ENCODE measurements at regions not wholly inside any gene's neighbourhood (a gene's known extent, or its start where the extent isn't known, plus 50 kb on each side); places are given as distances from the start of the nearest gene placed in this dataset.
A peak's percentile ranks its signal among the peaks of the same experiment; 100 is the strongest.

DNA sequence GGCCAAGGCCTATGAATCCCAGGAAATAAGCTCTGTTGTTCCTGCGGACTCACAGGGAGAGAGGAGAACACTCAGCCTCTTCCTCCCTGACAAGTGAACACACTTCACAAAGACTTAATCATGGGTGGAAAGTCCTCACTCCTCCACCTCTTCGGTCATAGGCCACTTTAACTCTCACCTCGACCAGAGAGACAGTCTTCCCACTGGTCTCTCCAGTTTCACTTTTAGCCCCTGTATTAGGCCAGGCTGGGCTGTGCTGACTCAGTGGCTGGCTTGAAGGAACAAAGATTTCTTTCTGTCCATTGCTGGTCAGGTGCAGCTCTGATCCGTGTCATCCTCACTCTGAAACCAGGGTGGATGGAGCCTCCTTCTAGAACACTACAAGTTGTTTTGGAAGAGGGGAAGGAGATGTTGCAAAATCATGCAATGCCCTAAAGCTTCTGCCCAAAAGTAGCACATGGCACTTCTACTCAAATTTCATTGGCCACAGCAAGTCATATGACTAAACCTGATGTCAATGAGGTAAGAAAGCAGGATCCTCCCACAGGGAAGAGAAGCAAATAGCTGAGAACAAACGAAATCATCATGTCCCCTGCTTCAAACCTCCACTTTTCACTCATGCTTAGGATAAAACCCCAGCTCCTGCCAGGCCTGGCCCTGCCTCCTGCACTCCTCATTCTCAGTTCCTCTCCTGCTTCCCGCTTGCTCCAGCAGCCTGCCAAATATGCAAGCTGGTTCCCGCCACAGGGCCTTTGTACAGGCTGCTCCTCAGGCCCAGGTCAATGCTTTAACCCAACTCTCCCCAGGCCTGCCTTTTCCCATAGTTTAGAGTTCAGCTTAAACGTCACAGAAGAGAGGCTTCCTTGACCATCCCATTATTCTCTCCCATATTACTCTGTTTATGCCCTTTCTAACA, 150.5 kb upstream of the RUNX3 start:
- DNase-seq (ENCODE audit: low spot score) = peak; percentile 53

DNA sequence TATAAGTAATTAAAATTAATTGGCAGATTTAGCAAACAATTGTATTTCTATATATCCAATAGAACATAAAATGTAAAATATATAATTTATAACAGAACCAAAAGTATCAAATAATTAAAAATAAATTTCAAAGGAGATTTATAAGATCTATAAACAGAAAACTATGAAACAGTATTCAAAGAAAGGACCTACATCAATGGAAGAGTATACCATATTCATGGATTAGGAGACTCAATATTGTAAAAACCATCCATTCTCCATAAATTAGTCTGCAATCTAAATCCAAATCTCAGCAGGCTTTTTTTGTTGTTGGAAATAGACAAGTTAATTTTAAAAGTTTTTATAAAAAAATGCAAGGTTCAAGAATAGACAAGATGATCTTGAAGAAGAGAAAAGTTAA, 149.0 kb upstream of the RUNX3 start:
- no peak for DNase-seq (ENCODE audit: low spot score)

DNA sequence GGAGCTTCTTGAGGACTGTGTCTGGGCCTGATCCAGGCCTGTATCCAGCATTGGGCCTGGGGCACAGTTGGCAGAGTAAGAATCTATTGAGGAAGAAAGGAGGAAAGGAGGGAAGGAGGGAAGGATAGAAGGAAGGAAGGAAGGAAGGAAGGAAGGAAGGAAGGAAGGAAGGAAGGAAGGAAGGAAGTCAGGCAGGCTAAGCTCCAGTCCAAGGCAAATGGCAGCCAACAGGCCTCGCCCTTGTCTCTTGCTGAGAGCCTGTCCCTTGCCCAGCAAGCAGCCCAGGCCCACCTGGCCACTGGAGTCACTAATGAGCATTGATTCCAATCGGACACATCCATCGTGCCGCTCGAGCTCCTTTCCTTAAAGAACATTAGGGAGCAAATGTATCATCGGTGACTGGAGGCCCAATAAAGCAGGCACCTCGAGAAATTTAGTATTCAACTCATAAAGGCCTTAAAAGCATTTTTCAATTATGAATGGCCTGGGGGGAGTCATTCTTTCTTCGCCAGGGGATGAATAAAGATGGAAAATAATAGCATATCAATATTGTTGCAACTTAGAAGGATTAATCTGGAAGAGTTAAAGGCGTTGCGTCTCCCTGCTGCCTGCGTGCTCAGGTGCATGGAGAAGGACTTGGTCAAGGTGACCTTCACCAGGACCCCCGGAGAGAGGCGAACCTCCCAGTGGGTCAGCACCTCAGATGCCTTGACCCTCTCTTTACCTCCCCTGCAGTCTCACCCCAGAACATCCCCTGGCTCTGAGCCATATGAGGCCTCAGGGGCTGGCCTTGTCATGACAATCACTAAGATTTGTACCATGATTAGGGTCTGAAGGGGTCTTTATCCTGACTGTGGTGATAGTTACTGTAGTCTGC, 144.5 kb upstream of the RUNX3 start:
- DNase-seq (ENCODE audit: low spot score) = no peak

DNA sequence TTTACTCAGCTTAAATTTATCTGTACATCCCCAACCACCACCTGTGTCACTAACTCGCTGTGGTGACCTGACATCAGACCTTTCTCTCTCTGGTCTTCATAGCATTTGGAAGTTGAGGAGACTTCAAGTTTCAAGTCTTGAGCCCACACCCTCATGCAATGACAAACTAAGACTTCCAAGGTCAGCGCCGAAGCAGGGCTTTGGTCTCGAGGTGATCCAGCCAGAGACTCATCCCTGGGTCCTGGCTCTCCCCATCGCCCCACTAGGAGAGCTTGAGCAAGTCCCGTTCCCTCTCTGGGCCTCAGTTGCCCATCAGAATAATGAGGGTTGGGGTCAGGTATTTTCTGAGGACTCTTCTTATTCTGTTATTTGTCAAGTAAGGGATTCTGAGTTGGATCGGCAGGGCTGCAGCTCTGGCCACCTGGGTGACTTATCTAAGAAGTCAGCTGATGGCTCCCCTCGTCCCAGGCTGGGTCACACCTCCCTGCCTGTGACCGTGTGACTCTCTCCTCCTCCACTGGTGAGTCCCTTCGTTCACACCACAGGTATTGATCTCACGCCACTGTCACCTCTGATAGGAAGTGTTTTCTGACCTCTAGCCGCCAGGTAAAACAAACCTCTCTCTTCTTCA, 143.7 kb upstream of the RUNX3 start:
- no peak for DNase-seq (ENCODE audit: low spot score)

DNA sequence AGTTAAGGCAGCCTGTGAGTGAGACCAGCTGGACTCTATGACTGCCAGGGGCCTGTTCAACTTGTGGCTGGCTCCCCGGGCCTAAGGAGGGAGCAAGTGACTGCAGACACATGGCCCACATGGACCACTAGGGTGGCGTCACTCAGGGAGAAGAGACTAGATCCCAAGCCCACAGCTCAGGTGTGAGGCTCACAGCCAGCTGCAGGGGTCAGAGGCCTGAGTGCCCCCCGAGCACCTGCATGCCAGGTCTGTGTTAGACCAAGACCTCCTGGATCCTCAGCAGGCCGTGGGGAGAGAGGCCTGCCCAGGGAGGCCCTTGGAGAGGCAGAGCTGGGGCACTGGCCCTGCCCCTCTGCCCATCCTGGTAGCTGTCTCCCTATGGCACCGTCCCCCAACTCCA, 142.4 kb upstream of the RUNX3 start:
- no peak for DNase-seq (ENCODE audit: low spot score)

DNA sequence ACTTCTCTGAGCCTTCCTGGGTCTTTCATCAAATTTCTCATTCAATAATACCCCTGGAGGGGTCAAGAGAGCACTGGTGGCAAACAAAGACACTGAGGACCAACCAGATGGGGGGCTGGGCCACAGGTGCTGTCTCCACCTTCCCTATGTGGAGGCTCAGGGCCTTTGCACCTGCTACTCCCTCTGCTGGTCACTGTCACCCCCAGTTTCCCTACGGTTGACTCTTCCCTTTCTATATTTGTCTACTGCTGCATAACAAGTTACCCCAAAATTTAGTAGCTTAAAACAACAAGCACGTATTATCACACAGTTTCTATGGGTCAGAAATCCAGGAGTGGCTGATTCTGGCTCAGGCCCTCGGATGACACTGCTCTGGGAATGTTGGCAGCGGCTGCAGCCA, 138.8 kb upstream of the RUNX3 start:
- peak; percentile 30 for DNase-seq (ENCODE audit: low spot score)

DNA sequence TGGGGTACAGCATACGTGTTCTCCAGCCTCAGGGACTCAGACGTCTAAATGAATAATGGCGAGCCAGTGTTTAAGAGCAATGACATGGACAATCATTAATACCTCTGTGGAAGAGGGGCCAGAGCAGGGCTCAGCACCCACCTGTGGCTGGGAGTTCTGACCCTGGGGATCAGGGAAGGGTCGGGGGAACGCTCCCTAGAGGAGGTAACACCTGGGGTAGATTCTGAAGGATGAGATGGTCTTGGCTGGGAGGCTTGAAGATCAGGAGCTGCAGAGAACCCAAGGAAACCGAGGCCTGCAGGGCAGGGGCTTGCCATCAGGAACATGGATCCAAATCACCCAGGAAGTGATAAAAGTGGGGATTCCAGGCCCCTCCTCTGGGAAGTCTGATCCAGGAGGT, 138.2 kb upstream of the RUNX3 start:
- DNase-seq (ENCODE audit: low spot score) = no peak

DNA sequence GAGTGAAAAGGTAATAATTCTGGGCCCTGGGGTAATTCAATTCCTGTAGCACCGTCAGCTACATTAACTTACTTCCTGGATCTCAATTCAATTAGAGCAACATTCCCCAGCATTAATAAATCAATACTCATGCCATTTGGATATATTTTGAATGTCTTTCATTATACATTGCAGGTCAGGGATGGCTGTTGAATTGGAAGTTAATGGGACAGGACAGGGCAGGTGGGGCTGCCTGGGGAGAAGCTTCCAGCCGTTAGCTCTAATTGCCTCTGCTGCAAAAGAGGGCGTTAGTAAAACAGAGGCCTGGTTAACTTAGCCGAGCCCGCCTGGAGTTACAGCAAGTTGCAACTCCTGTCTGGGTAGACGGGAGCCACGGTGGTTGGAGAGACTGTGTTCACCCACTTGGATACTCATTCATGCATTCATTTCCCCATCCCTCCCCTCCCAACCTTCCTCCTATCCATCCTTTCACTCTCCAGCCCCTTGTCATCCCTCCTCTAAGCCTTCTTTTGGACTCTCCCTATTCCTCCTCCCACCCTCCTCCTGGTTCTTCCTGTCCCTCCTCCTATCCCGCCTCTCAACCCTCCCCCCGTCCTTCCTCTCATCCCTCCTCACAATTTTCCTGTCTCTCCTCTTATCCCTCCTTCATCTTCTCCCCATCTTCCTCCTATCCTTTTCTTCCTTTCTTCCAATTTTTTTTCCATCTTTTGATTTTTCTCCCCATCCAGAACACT, 137.6 kb upstream of the RUNX3 start:
- no peak for DNase-seq (ENCODE audit: low spot score)

DNA sequence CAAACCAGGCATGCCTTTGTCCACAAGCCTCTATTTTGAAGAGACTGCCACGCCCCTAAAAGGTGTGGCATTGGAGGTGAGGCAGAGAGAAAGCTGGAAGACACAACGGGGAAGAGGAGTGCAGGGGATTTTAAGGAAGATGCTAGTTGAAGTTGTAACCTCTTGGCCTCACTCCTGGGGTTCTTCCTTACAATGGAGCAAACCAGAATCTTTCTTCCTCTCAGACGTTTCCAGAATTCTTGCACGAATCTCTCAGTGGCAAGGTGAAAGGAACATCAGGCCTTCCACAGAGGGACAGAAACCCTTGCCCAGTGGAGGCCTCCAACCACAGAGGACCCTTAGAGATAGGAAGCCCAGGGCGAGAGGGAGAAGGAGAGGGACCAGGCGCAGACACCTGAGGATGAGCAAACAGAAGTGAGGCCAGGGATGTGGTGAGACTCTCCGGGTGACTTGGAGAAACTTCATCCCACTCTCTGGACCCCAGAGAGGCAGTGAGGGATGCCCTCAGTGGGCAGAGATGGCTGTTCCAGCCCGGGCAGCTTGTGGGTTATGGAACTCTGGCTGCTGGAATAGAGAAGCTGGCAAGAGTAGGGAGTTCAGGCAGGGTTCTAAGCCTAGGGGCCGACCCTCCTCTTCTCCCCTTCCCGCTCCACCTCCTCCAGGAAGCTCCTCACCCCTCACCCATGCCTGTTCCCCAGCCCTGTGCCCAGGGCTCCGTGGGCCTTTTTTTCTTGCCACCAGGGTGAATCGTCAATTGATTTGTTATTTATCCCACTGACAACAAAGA, 136.8 kb upstream of the RUNX3 start:
- no peak for DNase-seq (ENCODE audit: low spot score)

DNA sequence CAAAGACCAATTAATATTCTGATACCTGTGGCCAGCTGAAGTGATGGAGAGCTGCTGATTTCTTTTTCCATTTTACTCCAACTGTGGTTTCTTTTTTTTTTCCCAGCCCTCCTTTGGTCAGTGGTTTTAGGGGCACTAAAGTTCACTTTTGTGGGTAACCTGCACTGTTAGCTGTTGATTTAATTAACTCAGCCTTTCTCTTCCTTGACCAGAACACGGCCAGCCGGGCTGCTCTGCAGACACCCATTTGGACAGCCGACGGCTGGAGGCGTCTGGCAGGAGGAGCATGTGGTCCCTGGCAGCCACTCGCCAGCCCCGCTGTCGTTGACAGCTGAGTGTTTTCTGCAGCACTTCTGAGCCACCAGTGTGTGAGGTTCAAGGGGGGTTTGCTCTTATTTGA, 136.2 kb upstream of the RUNX3 start:
- no peak for DNase-seq (ENCODE audit: low spot score)

DNA sequence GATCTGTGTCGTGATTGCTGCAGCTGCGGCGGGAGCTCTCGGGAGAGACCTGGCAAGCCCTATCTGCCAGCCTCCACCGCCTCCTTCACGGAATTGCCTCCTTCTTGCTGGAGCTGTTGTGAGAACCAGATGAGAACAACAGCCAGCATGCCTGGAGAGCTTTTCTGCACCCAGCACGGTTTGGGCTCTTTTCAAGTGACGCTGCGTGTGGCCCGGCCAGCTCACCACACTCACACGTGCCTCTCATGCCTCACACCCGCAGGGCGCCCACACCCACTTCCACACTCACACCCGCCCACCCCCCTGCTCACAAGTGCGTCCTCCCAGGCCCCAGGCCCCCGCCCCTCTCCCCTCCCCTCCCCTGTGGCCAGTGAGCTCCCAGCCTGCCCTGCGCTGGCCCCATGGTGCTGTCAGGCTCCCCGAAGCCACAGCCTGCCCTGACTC, 135.7 kb upstream of the RUNX3 start:
- no peak for DNase-seq (ENCODE audit: low spot score)

DNA sequence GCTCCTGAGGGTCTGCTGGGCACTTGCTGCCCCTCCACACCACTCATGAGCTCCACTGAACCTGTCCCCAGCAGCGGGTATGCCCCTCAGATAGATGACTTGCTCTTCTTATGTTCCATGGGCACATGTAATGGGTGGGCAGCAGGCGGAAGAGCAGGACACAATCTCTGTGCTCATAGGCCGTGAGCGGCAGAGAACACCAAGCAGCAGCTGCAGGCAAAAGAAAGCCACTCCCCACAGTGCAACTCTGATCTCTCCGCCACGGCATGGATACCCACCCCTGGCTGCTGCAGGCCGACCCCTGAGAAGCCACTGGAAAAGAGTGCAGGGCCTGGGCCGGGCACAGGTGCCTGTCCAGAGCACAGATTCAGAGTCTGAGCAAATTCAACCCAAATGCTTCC, 135.2 kb upstream of the RUNX3 start:
- no peak for DNase-seq (ENCODE audit: low spot score)

DNA sequence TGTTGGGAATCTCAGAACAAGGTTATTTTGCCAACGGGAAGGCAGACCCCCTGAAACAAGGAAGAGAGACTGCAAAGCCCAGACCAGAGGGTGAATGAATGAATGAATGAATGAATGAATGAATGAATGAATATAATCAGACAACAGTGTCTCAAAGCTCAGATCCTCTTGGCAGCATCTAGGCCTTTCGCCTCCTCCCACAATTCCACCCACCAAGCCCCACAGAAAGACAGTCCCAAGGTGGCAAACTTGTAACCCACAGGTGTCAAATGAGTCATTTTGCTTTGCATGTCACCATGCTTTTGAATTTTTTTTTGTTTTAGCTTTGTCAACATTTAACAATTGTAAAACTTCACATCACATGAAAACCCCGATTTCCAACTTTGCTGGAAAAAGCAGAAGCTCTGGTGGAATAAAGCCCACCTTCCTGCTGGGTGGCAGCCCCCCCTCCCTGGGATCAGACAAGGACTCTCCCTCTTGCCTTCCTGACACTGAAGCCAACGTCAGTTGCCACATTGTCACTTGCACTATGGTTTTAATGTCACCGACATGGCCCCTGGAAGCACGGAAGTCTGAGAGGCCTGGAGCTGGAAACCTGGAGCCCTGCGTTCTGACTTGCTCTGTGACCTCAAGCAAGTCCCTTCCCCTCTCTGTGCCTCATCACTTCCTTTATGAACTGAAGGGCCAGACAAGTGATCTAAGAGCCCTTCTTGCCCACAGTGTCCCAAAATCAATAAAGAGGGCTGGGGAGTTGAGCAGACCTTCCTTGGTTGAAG, 134.6 kb upstream of the RUNX3 start:
- DNase-seq (ENCODE audit: low spot score) = no peak

DNA sequence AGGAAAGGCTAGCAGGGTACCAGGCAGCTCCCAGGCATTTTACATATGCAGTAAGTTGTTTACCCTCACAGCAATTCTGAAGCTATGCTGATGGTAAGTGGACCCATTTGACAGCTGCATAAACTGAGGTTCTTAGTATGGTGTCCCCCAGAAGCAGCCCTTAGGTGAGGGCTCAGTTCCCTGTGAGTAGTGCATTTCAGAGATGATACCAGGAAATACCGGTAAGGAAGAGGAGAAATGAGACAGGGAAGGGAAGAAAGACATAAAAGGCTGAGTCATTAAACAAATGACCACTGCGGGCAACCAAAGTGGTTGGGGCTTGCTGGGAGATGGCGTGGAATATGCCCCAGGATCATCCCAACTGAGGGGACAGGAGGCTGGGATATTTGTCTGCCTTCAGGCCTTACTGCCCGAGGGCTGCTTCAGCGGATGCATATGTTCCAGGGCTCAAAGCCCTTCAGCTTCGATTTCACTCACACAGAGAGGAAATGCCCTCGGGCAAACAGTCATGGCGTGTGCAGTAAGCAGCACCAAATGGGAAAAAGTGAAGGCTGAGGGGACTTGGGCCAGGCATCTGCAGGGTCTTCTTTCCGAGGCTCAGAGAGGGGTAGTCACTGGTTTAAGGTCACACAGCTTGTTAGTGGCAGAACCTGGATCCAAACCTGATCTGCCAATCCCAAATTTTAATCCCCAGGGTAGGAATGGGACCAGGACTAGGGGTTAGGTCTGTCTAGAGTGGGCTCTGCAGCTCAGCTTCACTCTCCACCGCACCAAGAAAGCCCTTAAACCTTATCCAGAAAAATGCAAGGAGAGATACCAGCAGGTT, 133.7 kb upstream of the RUNX3 start:
- no peak for DNase-seq (ENCODE audit: low spot score)

DNA sequence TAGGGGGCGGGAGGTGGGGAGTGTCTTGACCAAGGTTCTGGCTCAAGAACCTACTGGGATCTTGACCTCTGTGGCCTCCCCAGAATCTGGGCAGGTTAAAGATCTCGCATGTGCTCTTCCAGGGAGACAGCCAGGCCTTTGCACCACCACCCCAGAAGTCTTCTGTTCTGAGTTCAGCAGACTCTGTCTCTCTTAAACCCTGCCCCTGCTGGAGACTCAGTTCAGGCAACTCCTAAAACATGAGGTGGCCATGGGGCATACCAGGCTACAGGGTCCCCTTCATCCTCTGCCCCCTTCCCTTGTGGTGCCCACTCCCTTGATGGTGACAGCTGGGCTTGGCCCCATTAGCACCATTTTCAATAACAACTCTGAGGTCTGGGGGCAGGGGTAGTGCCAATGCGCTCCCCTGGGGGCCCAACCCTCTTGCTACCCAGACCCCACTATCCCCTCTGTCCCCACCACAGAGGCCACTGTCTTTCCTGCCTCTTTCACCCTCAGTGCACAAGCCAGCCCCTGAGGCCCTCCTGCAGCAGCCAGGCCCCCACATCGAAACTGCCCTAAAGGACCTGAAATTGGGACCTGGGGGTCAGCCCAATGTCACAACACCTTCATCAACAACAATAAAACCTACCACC, 132.7 kb upstream of the RUNX3 start:
- no peak for DNase-seq (ENCODE audit: low spot score)

DNA sequence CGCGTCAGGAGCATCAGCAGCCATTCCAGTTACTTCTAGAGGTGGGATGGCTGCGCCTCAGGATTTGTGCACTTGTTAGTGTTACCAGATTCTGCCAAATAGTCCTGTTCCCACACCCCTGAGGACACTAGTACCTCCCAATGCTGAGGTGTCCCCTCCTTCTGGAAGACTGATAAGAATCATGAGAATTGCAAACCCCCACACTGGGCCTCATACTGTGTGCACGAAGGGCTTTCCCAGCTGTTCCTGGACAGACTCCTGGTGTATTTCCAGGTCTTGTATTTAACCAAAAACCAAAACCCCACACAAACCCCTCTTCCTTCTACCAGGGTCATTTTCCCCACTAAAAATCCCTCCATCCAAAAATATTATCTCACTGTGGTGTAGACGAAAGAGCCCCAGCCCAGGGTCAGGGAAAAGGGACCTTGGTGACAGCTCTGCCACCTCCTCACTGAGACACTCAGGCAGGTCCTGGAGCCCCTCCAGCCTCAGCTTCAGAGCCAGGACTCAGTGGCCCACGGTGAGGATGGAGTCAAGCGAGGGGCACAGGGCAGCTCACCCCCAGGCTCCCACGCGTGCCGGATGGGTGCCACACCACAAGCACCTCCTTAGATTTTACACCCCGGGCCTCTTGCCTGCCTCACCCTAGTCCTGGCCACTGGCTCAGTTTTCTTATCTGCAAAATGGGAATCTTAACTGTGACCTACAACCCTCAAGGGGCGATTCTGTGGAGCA, 131.4 kb upstream of the RUNX3 start:
- DNase-seq (ENCODE audit: low spot score) = no peak

DNA sequence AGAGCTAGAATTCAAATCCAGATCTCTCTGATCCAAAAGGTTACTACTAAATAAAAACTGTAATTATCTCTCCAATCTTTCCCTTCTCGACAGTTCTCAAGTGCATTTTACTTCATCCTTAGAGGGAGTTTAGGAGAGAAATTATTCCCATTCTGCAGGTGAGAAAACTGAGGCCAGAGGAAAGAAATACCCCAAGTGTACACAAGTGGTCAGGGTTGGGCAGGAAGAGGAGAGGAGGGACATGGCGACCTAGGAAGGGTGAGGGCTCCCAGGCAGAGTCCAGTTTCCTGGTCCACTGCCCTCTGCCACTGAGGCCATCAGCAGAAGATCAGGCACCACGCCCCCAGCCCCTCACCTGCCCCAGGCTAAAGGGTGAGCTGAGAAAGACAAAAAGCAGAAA, 127.1 kb upstream of the RUNX3 start:
- DNase-seq (ENCODE audit: low spot score) = no peak

DNA sequence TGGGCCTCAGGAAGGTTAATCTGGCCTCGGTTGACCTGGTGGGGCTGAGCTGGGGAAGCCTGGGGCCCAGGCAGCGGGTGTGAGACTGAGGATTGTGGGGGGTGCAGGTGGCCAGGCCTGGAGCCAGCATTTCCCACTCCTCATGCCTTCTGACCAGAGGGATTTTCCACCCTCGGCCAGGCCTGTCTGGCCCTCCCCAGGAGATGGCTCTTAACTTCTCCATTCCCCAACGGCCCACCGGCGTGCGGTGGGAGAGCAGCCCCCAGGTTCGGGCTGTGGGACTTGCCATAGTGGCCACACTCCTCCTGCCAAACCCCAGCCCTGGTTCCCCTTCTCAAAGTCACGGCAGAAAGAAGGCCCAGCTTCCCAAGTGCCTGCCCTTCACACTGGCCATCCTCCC, 126.5 kb upstream of the RUNX3 start:
- no peak for DNase-seq (ENCODE audit: low spot score)

All from NAMALWA (cell line).